DND-41 (cell line): ENCODE measurements at regions not wholly inside any gene's neighbourhood (a gene's known extent, or its start where the extent isn't known, plus 50 kb on each side); places are given as distances from the start of the nearest gene placed in this dataset.

ENCODE experiments used
- ATAC-seq: fragments of 200-7000 bp; cut with Tn5 transposase; 3 replicates; pipeline ENCODE4 v1.9.1; 2021; ENCODE audit warnings: low read depth; ENCODE audit not compliant: insufficient read depth
- DNase-seq: peaks from one replicate; pipeline ENCODE4 v3.0.0-alpha.2; 2020
- H2AFZ ChIP-seq: 2 replicates; pipeline ENCODE4 v1.6.0; 2012; ENCODE audit warnings: low read depth, low read length
- H3K27ac ChIP-seq: 2 replicates; pipeline ENCODE4 v1.5.1; 2012; ENCODE audit warnings: low read length, inconsistent platforms
- H3K27me3 ChIP-seq: fragments of 200-600 bp; sonication (generic); 2 replicates; pipeline ENCODE4 v1.6.0; 2012; ENCODE audit warnings: low read length, mild to moderate bottlenecking, inconsistent platforms; ENCODE audit not compliant: insufficient read depth, poor library complexity
- H3K36me3 ChIP-seq: 2 replicates; pipeline ENCODE4 v1.5.1; 2012; ENCODE audit warnings: low read length, inconsistent platforms; ENCODE audit not compliant: insufficient read depth
- H3K4me1 ChIP-seq: 2 replicates; pipeline ENCODE4 v1.5.1; 2012; ENCODE audit warnings: mild to moderate bottlenecking, low read length; ENCODE audit not compliant: insufficient read depth
- H3K4me2 ChIP-seq: 2 replicates; pipeline ENCODE4 v1.6.0; 2012; ENCODE audit warnings: mild to moderate bottlenecking, moderate library complexity, low read length, inconsistent platforms; ENCODE audit not compliant: insufficient read depth
- H3K4me3 ChIP-seq, 2 experiments: fragments of 200-600 bp in 1 of 2; shearing (Covaris generic) in 1 of 2; 2 replicates each; pipeline ENCODE4 v1.5.1; 2012 to 2016; ENCODE audit warnings: inconsistent platforms in 2 of 2, low read length in 2 of 2, mild to moderate bottlenecking in 2 of 2, low read depth in 1 of 2, moderate library complexity in 1 of 2
- H3K79me2 ChIP-seq: 2 replicates; pipeline ENCODE4 v1.6.0; 2012; ENCODE audit warnings: low read length, inconsistent platforms; ENCODE audit not compliant: insufficient read depth
- H3K9ac ChIP-seq: 2 replicates; pipeline ENCODE4 v1.6.0; 2012; ENCODE audit warnings: low read depth, mild to moderate bottlenecking, inconsistent platforms, low read length, moderate library complexity
- H3K9me3 ChIP-seq: 2 replicates; pipeline ENCODE4 v1.5.1; 2012; ENCODE audit warnings: low read length, moderate library complexity, mild to moderate bottlenecking, inconsistent platforms; ENCODE audit not compliant: insufficient read depth, severe bottlenecking
- H4K20me1 ChIP-seq: 2 replicates; pipeline ENCODE4 v1.6.0; 2012; ENCODE audit warnings: low read length; ENCODE audit not compliant: insufficient read depth
- CTCF ChIP-seq: IDR thresholded peaks from 2 replicates; pipeline ENCODE4 v1.5.1; 2012; ENCODE audit warnings: borderline replicate concordance, low read length, moderate library complexity, mild to moderate bottlenecking; ENCODE audit not compliant: poor library complexity, severe bottlenecking; ENCODE audit errors: extremely low read depth
- EZH2 ChIP-seq: IDR thresholded peaks from 3 replicates; pipeline ENCODE4 v1.6.1; 2012; ENCODE audit warnings: borderline replicate concordance, low read depth, mild to moderate bottlenecking, moderate library complexity, low read length, inconsistent platforms; ENCODE audit not compliant: severe bottlenecking

GRCh38 chr9:24011881-24012280 lies 185.8 kb upstream of the ELAVL2 start:
- DNase-seq (no peak), ATAC-seq (no peak)
- Histone ChIP-seq H3K4me3 (no peak overlapping the region), H4K20me1 (no peaks in the 10 kb centered on the region), H3K27me3 (no peaks in the 10 kb centered on the region), H3K4me2 (no peak overlapping the region), H3K9ac (no peak overlapping the region), H2AFZ (no peak overlapping the region), H3K4me1 (no peaks in the 10 kb centered on the region), H3K9me3 (no peaks in the 10 kb centered on the region), H3K79me2 (no peaks in the 10 kb centered on the region), H3K27ac (no peak overlapping the region), H3K36me3 (no peaks in the 10 kb centered on the region)
- TF ChIP-seq CTCF (no peak), EZH2 (no peak)

GRCh38 chr9:24011009-24011717 lies 185.1 kb upstream of the ELAVL2 start:
- Histone ChIP-seq H3K36me3 (no peaks in the 10 kb centered on the region), H3K9me3 (no peaks in the 10 kb centered on the region), H3K27ac (no peak overlapping the region), H3K4me2 (no peak overlapping the region), H3K4me1 (no peaks in the 10 kb centered on the region), H3K27me3 (no peaks in the 10 kb centered on the region), H4K20me1 (no peaks in the 10 kb centered on the region), H3K79me2 (no peaks in the 10 kb centered on the region), H3K4me3 (no peak overlapping the region), H2AFZ (no peak overlapping the region), H3K9ac (no peak overlapping the region)
- no peak for DNase-seq
- TF ChIP-seq EZH2: no peak
- no peak for TF ChIP-seq CTCF
- no peak for ATAC-seq

GRCh38 chr9:24009322-24009721 lies 183.3 kb upstream of the ELAVL2 start:
- Histone ChIP-seq H3K4me3 (no peak overlapping the region), H3K9ac (no peak overlapping the region), H2AFZ (no peak overlapping the region), H4K20me1 (no peaks in the 10 kb centered on the region), H3K27me3 (no peaks in the 10 kb centered on the region), H3K4me2 (no peak overlapping the region), H3K9me3 (no peaks in the 10 kb centered on the region), H3K36me3 (no peaks in the 10 kb centered on the region), H3K4me1 (no peaks in the 10 kb centered on the region), H3K79me2 (no peaks in the 10 kb centered on the region), H3K27ac (no peak overlapping the region)
- ATAC-seq (no peak), DNase-seq (no peak)
- TF ChIP-seq CTCF (no peak), EZH2 (no peak)
